GM19452 (cell line): ENCODE measurements at regions not wholly inside any gene's neighbourhood (a gene's known extent, or its start where the extent isn't known, plus 50 kb on each side); places are given as distances from the start of the nearest gene placed in this dataset.
"Not testable (repeated sequence)": the region's sequence is repeated elsewhere in the genome, so short reads cannot be mapped to it uniquely, and the experiment has no call there.

Experiments used
- ATAC-seq: cut with Tn5 transposase; IDR thresholded peaks from one replicate; pipeline ENCODE4 v1.9.1; 2021; ENCODE audit not compliant: unreplicated experiment

DNA sequence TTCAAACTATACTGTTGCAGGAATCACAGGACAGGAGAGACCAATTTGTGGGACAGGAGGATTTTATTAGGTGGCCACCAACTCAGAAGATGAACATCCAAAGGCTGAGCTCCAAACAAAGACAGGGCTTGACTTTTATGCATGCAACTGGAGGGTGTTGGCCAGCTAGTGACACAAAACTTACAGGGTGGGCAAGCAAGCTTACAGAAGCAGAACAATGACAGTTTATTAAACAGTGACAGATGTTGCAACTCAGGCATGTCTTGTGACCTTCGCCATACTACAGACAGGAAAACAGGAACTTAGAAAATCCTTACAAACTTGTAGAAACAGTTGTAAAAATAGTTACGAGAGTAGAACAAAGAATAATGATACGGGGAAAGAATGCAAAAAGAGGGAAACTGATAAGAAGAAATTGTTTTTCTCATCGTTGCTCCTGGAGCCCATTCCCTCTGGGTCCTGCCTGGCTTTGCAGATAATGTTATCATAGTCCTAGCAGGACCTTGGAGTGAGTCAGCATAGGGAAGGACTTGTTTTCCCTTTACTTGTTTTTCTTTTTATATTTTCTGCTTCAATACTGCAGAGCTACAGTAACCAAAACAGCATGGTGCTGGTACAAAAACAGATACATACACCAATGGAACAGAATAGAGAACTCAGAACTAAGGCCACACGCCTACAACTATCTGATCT lies 2083.0 kb upstream of the ACO1 start:
- no peak for ATAC-seq

DNA sequence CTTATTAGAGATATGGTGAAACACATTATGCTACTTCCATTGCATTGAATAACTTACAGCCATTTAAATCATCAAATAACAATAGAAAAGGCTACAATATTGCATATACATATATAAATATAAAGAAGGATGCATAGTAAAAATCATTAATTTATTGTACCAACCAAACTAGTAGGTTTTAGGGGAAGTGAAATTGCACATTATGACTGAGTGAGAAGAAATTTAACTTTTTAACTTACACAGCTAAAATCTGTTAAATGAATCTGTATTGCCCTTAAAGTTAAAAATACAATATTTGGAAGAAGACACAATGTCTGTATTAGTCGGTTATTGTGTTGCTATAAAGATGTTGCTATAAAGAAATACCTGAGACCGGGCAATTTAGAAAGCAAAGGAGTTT lies 2073.7 kb upstream of the ACO1 start:
- ATAC-seq: no peak

DNA sequence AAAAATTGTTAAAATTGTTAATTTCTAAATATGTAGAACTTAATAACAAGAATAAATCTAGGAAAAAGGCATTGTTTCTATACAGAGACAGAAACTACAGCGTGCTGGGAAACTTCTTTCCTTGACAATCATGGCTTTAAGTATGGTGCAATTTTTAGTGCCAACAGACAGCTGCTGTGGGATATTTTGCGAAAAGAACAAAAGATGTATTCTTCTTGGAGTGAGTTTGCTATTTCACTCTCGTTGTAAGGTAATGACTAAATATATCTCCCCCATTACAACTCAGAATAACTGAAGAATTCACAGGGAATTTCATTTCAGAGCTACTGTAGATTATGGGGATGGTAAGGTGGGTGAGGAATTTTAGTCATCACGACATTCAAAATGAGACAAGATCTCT lies 2055.0 kb upstream of the ACO1 start:
- ATAC-seq: no peak

DNA sequence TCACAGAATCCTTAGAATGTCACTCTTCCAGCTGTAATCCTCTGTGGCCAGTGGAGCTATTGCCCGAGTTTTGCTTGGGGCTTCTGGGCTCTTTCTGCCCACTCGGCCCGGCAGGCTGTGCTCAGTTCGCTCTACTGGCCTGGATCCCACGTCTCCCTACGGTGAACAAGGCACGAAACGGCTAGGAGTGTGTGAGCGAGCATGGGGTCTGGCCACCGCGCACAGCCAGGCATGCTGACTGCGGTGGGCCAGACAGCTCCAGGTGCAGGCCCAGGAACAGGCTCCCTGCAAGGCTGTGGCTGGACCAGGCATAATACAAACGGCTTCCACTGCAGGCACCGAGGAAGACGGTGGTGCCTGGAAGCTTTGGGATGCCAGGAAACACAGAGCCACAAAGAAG lies 2035.5 kb upstream of the ACO1 start:
- ATAC-seq: no peak

DNA sequence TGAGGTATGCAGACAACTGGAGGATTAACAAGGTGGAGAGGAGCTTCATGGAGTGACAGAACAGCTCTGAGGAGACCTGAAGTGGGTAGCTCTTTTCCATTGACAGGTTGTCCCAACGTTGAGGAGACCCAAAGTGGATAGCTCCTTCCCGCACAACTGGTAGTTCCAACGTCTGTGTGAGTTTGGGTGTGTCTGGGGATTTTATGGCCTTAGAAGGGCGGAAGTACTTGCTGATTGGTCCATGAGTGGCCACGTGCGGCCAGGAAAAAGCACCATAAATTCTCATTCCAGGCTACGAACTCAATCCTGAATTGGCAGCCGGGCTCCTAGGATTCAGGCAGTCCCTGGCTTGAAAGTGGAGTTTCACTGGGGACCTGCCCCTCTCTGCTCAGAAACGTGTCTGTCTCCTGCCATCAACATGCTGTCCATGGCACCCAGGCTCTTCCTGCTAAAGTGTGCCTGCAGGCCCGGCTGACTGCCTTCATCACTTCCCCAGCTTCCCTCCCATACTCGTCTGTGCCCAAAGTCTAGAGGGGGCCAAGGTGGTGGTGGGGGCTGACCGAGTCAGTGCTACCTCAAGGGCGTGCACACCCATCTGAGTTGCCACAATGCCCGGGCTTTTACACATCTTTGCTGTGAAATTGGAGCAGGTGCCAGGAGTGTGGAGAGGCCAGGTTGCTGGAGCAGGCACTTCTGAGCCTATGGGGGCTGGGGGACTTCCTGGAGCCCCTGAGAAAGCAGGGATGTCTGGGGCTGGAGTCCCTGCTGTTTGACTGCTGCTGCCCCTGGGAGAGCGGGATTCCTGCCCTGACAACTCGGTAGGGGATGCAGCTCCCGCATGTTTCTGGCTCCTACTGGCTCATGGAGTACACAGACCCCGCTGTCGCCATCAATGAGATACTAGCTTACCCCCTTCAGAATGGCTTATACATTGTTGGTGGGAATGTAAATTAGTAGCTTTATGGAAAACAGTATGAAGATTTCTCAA lies 2034.6 kb upstream of the ACO1 start:
- no peak for ATAC-seq

DNA sequence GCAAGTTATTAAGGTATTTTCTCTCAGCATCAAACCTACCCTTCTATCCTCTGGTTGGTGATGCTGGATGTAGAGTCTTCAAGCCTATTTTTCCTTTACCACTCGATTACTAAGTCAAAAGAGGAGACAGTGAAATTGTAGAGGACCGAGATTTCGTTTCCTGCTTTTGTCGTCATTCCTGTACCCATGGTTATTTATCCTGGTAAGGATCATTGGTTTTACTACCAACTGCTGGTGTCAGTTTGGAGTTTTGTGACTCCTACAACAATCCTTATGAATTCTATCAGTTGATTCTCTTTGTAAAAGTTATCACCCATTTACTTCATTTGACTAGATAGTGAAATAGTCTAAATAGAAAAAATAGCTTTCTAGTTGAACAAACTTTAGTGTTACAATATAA lies 2028.2 kb upstream of the ACO1 start:
- ATAC-seq: no peak

DNA sequence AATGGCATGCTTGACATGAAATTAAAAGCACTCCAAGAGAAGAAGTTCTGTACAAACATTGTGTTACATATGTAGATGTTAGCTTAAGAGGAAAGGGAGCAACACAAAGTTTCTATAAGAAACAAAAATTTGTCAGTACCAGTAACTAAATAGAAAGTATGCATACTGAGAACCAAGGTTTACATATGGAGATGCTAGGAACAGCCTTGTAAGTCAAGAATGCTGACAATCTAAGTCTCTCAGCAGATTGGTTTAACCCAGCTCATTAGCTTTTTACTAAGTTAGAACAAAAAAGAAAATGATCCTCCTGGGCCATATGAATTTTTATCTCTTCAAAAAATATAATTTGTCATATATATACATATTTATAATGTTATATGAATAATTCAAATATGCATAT lies 2022.1 kb upstream of the ACO1 start:
- no peak for ATAC-seq

DNA sequence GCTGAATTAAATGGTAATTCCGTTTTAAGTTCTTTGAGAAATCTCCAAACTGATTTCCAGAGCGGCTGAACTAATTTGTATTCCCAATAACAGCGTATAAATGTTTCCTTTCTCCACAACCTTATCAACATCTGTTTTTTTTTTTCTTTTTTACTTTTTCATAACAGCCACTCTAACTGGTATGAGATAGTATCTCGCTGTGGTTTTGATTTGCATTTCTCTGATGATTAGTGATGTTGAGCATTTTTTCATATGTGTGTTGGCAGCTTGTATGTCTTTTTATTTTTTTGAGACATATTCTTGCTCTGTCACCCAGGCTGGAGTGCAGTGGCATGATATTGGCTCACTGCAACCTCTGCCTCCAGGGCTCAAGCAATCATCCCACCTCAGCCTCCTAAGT lies 2018.3 kb upstream of the ACO1 start:
- ATAC-seq: not testable (repeated sequence)

DNA sequence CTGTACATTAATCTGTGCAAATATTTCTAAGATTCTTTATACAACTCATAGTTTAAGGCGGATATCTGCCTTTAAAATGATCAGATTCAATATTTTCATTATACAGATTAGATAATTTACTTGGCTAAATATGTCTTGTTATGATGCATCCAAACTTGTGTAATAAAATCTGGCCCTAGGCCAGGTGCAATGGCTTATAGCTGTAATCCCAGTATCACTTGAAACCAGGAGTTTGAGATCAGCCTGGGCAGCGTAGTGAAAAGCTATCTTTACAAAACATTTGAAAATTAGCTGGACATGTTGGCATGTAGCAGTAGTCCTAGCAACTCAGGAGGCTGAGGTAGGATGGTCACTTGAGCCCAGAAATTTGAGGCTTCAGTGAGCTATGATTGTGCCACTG lies 2002.2 kb upstream of the ACO1 start:
- ATAC-seq: no peak

DNA sequence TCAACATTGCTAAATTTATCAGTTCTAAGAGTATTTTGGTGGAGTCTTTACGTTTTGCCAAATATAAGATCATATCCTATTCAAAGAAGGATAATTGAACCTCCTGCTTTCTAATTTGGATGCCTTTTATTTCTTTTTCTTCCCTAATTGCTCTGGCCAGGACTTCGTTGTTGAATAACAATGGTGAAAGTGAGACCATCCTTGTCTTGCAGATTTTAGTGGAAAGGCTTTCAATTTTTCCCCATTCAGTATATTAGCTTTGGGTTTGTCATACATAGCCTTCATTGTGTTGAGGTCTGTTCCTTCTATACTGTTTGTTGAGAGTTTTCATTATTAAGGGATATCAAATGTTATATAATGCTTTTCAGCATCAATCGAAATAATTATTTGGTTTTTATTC lies 1974.2 kb upstream of the ACO1 start:
- ATAC-seq: no peak

DNA sequence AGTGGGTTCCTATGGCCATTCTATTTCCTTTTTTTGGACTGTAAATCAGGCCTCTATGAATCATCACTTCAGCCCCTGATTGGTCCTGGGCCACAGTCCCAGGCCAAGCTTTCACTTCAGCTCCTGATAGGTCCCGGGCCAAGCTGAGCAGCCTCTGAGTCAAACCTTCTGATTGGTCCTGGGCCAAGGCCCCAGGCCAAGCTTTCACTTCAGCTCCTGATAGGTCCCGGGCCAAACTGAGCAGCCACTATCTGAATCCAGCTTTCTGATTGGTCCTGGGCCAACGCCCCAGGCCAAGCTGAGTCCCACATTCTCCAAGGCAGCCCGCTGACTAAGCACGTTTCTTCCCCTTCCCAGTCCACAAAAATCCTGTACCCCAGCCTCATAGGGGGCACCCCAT lies 1972.9 kb upstream of the ACO1 start:
- ATAC-seq: no peak

DNA sequence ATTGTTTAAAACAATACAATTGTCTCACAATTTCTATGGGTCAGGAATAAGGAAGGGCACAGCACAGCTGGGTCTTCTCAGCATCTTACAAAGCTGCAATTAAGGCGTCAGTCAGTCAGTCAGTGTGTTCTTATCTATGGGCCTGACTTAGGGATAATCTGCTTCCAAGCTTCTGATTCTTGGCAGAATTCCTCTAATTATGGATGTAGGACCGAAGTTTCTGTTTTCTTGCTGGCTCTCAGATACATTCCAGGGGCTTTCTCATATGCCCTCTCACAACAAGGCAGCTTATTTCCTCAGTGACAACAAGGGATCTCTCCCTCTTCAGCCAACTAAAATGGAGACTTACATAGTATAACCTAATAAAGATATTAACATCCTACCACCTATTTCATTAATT lies 1925.3 kb upstream of the ACO1 start:
- ATAC-seq: no peak

DNA sequence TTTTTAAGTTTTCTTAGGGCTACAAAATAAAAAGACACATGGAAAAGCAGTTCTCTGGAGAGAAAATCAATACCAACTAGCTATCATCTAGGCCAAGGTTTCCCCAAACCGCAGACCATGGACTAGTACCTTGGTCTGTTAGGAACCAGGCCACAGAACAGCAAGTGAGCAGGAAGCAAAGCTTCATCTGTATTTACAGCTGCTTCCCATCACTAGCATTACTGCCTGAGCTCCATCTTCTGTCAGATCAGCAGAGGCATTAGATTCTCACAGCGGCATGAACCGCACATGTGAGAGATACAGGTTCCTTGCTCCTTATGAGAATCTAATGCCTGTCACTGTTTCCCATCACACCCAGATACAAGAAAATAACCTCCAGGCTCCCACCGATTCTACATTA lies 1907.6 kb upstream of the ACO1 start:
- ATAC-seq: no peak

DNA sequence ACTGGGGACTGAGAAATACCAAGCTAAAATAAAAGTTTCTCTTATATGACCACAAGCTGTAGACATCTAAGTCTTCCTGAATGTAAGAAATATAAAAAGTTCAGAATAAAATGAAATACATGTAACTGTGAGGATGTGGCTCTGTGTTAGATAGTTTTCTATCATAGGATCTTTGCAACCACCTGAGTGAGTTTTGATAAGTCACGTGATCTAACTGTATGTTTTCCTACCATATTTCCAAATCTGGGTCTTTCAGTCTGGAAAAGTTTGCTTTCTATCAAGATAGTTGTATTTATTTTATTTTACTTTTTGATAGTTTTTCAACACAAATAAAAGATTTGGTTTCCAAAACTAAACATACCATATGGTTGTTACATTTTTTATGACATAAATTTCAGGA lies 1905.8 kb upstream of the ACO1 start:
- ATAC-seq: no peak

DNA sequence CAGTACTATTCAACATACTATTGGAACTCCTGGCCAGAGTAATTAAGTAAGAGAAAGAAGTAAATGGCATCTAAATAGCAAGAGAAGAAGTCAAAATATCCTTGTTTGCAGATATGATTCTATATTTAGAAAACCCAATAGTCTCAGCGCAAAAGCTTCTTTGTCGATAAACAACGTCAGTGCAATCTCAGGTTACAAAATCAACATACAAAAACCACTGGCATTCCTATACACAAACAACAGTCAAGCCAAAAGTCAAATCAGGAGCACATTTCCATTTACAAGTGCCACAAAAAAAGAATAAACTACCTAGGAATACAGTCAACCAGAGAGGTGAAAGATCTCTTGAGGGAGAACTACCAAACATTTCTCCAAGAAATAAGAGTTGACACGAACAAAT lies 1901.9 kb upstream of the ACO1 start:
- no peak for ATAC-seq

DNA sequence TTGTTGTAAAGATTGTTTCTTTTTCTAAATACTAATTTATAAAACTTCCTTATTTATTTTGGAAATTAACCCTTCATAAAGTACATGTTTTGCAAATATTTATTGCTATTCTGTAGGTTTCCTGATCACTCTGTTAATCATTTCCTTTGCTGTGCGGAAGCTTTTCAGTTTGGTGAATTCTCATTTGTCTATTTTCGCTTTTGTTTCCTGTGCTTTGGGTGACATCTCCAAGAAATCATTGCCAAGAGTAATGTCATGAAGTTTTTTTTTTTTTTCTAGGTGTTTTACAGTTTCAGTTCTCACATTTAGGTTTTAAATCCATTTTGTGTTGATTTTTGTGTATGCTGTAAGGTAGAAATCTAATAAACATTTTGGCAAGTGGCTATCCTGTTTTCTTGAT lies 1899.8 kb upstream of the ACO1 start:
- no peak for ATAC-seq

DNA sequence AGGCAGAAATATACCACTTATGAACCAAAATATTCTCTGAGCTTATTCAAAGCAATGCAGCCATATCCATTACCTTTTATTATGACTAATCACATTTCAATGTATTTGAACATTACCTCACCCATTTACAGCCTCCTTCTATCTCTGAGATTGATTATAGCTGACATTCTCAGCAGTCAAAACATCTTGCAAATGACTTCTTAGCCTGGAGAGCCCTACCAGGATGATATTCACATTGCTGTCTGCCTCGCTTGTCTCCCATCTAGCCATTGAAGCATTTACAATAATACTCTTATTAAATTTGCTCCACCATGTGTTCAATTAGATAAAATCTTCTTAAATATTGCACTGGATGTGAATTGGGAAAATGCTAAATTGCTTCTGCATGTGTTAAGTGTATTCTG lies 1879.9 kb upstream of the ACO1 start:
- ATAC-seq: no peak

DNA sequence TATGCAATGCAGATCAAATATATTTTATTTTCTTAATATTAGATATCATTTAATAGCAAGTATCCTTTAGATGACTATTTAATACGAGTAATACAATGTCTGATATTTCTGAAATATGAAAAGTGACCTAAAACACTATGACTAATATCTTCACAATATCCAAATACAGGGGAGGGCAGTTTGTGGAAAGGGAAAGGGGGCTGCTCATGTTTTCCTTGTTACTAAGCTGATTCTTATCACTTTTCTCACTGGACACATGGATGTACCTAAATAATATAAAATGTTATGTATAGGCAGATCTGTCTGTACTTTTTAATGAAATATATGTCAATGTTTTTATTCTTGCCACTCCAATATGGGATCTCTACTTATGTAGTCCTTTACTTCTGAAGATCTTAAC lies 1879.1 kb upstream of the ACO1 start:
- no peak for ATAC-seq

DNA sequence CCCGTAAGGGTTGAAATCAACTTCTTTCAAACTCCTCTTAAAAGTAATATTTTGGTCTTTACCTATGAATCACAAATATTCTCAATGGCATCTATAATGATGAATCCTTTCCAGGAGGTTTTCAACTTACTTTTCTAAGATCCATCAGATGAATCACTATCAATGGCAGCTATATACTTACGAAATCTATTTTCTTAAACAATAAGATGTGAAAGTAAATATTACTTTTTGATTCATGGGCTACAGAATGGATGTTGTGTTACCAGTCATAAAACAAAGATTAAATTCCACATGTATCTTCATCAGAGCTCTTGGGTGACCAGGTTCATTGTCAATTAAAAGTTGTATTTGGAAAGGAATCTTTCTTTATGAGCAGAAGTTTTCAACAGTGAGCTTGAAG lies 1877.7 kb upstream of the ACO1 start:
- no peak for ATAC-seq

DNA sequence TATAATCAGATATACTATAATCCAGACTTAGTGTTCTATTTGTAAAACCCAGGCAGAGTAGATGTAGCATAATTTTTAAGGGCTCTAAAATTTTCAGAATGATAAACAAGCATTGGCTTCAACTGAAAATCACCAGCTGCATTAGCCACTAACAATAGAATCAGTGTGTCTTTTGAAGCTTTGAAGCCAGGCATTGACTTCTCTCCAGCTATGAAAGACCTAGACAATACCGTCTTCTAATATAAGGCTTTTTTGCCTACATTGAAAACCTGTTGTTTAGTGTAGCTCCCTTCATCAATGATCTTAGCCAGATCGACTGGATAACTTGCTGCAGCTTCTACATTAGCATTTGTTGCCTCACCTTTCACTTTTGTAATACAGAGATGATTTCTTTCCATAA lies 1877.3 kb upstream of the ACO1 start:
- no peak for ATAC-seq

DNA sequence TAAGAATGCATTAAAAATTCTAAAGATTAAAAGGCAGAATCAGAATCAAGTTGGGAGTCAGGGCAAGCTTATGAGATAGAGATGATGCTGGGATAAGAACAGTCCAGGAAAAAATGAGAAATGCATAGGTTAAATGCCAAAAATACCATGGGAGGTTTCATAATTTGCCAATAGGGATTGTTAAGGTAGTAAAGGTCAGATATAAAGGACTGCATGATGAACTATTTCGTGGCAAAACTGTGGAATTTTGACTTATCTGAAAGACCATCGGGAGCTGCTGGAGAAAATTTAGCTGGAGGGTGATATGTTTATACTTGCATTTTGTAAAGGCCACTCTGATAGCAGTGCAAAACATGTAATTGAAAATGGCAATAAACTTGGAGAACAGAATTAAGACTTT lies 1872.8 kb upstream of the ACO1 start:
- ATAC-seq: no peak

DNA sequence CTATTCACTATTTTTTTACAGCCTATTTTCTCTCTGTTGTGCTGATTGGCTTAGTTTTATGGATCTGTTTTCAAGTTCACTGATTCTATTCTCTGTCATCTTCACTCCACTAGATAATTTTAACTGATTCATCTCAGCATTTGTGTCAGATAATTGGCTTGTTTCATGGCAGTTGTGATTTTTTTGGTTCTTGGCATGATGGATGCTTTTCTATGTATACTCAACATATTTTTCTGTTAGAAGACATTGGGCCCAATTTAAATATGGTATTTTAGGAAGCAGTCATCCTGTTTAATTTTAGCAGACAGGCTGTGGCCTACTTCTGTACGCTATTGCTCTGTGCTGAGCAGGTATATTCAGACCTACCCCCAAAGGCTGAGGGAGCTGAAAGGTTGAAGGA lies 1865.3 kb upstream of the ACO1 start:
- ATAC-seq: no peak
